Colonic mucosa (tissue), 4 donors: ENCODE measurements at regions not wholly inside any gene's neighbourhood (a gene's known extent, or its start where the extent isn't known, plus 50 kb on each side); places are given as distances from the start of the nearest gene placed in this dataset.
A peak's percentile ranks its signal among the peaks of the same experiment; 100 is the strongest.

Experiments
- DNase-seq: peaks from one replicate; pipeline ENCODE4 v3.0.0-alpha.2; 2020
- H3K27ac ChIP-seq: fragments of 200-600 bp; one replicate; pipeline ENCODE4 v1.8.0; 2021
- H3K27me3 ChIP-seq: fragments of 200-600 bp; one replicate; pipeline ENCODE4 v1.8.0; 2021
- H3K36me3 ChIP-seq: fragments of 200-600 bp; one replicate; pipeline ENCODE4 v1.8.0; 2021
- H3K4me1 ChIP-seq: fragments of 200-600 bp; one replicate; pipeline ENCODE4 v1.8.0; 2021; ENCODE audit warnings: mild to moderate bottlenecking
- H3K4me3 ChIP-seq: fragments of 200-600 bp; one replicate; pipeline ENCODE4 v1.8.0; 2021
- H3K9ac ChIP-seq, 2 donors: one replicate each; pipeline ENCODE4 v1.7.0; 2013; ENCODE audit warnings: control low read depth in 2 of 2, low read depth in 2 of 2, low read length in 2 of 2
- H3K9me3 ChIP-seq: fragments of 200-600 bp; one replicate; pipeline ENCODE4 v1.8.0; 2021
- intact Hi-C: fragments of 100-400 bp; cut with DNase I; formaldehyde crosslinking; loops from one replicate; pipeline ENCODE4 v1.14.1; 2022
- TF ChIP-seq, protein P1 (sequence below): fragments of 200-600 bp; IDR thresholded peaks from one replicate; pipeline ENCODE4 v1.8.0; 2022; ENCODE audit warnings: antibody characterized with exemption, mild to moderate bottlenecking
- donor health status: healthy.
- donor health status: DM: no; HTN: no; CAD: no.
- donor health status: DM: no; HTN: no; CAD: no.

DNA sequence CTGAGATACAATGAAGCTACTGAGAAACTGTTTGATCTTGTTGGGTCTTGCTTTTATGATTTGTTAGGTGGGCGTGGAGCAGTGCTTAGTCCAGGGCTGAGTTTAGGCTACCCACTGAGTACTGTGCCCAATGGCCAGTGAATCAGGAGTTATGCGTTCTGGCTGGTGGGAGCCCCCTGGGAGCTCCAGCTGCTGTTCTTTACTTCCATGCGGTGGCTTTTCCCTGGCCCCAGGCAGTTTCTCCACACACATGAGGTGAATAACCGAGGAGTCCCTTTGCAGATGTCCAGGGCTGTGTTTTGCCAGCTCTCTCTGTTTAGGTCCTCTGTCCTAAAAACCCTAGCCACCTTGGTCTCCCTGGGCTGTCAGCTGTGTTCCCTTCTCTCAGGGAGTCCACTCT lies 106.5 kb downstream of the KLF13 start:
- no peak for DNase-seq
- TF ChIP-seq, protein P1, sequence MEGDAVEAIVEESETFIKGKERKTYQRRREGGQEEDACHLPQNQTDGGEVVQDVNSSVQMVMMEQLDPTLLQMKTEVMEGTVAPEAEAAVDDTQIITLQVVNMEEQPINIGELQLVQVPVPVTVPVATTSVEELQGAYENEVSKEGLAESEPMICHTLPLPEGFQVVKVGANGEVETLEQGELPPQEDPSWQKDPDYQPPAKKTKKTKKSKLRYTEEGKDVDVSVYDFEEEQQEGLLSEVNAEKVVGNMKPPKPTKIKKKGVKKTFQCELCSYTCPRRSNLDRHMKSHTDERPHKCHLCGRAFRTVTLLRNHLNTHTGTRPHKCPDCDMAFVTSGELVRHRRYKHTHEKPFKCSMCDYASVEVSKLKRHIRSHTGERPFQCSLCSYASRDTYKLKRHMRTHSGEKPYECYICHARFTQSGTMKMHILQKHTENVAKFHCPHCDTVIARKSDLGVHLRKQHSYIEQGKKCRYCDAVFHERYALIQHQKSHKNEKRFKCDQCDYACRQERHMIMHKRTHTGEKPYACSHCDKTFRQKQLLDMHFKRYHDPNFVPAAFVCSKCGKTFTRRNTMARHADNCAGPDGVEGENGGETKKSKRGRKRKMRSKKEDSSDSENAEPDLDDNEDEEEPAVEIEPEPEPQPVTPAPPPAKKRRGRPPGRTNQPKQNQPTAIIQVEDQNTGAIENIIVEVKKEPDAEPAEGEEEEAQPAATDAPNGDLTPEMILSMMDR = no peak
- Histone ChIP-seq H3K9ac (no peak overlapping the region), H3K27ac (no peak overlapping the region), H3K36me3 (no peaks in the 10 kb centered on the region), H3K4me1 (peaks cover 6% of the 10 kb centered on the region), H3K27me3 (no peaks in the 10 kb centered on the region), H3K4me3 (no peak overlapping the region), H3K9me3 (no peaks in the 10 kb centered on the region)
- intact Hi-C loops = loop anchor here (10.0 kb wide), 1 partner anchor 218 kb away; no protein-coding TSS in a partner anchor

DNA sequence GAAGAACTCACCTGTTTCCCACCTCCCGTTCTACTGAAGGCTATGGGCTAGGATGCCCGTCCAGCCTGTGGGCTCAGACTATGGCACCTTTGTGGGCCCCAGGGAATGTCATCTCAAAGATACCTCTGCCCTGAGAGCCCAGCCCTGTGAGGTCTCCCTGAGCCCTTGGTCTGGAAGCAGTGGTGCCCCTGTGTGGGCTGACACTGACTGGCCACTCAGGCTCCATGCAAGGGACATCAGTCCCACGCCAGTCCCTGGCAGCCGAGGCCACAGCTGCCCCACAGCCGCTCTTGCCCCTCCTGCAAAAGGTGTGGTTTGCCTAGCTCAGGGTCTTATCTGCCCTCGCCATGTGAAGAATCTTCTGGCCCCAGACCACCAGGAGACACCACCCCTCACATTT lies 106.9 kb downstream of the KLF13 start:
- DNase-seq = no peak
- Histone ChIP-seq H3K9me3 (no peaks in the 10 kb centered on the region), H3K4me3 (no peak overlapping the region), H3K4me1 (peaks cover 6% of the 10 kb centered on the region), H3K9ac (no peak overlapping the region), H3K27ac (no peak overlapping the region), H3K27me3 (no peaks in the 10 kb centered on the region), H3K36me3 (no peaks in the 10 kb centered on the region)
- intact Hi-C loops = loop anchor here (10.0 kb wide), 1 partner anchor 219 kb away; no protein-coding TSS in a partner anchor
- TF ChIP-seq, protein P1 = no peak

DNA sequence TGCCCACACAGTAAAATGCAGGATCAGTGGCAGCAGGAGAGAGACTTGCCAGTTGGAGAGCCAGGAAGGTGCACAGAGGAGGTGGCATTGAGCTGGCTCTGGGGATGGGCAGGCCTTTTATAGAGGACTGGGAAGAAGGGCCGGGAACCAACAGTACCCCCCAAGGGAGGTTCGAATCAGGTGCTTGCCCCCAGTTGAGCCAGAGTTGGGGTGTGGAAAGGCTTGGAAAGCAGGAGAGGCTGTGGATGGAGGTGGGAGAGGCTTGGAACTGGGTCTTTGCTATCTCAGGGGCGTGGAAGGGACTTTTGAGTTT lies 107.6 kb downstream of the KLF13 start:
- Histone ChIP-seq H3K27me3 (no peaks in the 10 kb centered on the region), H3K4me1 (peaks cover 6% of the 10 kb centered on the region), H3K27ac (peak overlapping the region; percentile 69), H3K36me3 (no peaks in the 10 kb centered on the region), H3K9ac (peak overlapping the region in 1 of 2 donors; percentile 38), H3K4me3 (no peak overlapping the region), H3K9me3 (no peaks in the 10 kb centered on the region)
- no peak for DNase-seq
- TF ChIP-seq, protein P1 = no peak
- intact Hi-C loops = loop anchor here (10.0 kb wide), 1 partner anchor 219 kb away; no protein-coding TSS in a partner anchor

DNA sequence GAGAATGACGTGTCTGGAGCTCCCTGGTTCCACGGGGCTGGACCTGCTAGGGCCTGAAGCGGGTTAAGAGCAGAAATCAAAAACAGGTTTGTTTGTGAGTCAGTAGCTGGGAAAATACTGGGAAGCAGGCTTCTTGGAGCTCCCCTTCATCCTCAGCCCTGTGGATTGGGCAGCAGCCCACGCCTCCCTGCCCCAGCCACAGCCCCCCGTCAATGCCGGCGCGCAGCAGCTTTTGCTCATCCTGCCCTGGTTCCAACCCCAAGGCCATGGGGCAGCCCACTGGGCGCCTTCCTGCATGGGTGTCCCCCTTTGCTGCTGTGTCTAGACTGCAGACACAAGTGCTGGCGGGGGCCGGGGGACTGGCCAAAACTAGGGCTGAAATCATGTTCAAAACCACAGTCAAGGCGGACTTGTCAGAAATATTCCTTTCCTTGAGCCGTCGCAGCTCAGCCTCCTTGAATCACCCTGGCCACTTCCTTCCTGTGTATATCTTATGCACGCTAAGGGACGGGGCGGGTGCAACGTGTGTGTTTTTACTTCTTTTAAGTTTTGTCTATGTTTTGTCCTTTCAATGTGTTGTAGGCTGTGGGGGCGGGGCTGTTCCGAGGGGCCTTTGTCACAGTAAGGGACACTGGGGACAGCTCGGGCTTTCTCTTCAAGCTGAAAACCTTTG lies 108.1 kb downstream of the KLF13 start:
- intact Hi-C loops = loop anchor here (10.0 kb wide), 1 partner anchor 220 kb away; no protein-coding TSS in a partner anchor
- TF ChIP-seq, protein P1 = no peak
- H3K4me3 ChIP-seq = peak overlapping the region; percentile 14

DNA sequence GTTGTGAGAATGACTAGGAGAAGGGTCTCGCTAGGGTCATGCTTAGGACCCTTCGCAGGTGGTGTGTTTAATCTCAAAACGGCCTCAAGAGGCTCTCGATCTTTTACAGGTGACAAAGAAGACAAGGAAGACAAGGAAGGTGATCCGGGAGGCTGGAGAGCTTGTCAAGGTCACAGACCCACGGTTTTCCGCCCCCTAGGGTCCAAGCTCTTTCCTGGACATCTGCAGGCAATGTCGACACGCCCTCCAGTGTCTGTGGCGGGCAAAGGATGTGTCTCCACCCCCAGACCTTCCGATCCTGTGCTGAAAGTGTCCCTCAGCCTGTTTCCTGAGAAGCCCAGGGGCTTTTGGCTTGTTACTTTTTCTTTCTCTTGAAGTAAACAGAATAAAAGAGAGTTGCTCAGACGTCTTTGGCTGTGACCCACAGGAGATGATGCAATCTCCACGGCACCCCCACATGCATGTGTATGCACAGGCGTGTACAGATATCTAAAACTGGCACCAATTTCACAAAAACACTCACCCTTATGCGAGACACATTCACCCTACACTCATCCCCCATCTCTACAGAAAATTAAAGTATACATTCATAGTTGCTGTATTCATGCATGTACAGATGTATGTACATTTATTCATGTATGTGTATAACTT lies 108.8 kb downstream of the KLF13 start:
- Histone ChIP-seq H3K4me1 (peaks cover 6% of the 10 kb centered on the region), H3K9me3 (no peaks in the 10 kb centered on the region), H3K9ac (peak overlapping the region; percentile 54 to 73), H3K36me3 (no peaks in the 10 kb centered on the region), H3K27me3 (no peaks in the 10 kb centered on the region), H3K4me3 (peak overlapping the region; percentile 14), H3K27ac (peak overlapping the region; percentile 69)
- TF ChIP-seq, protein P1 = peak; percentile 61
- intact Hi-C loops = loop anchor here (10.0 kb wide), 1 partner anchor 221 kb away; no protein-coding TSS in a partner anchor
- DNase-seq = peak; percentile 87

More for the DNA sequence above, 108.1 kb downstream of the KLF13 start:
- Histone ChIP-seq H3K4me1 (peaks cover 6% of the 10 kb centered on the region), H3K27ac (peak overlapping the region; percentile 69), H3K9ac (peak overlapping the region; percentile 54 to 73), H3K9me3 (no peaks in the 10 kb centered on the region), H3K27me3 (no peaks in the 10 kb centered on the region), H3K36me3 (no peaks in the 10 kb centered on the region)
- DNase-seq = peak; percentile 64
